MM.1S (cell line): ENCODE measurements at regions not wholly inside any gene's neighbourhood (a gene's known extent, or its start where the extent isn't known, plus 50 kb on each side); places are given as distances from the start of the nearest gene placed in this dataset.

ENCODE experiments used
- DNase-seq: peaks from one replicate; pipeline ENCODE4 v3.0.0-alpha.2; 2015
- H2AFZ ChIP-seq: fragments of 300-600 bp; sonication (generic); 2 replicates; pipeline ENCODE4 v1.6.0; 2016; ENCODE audit warnings: antibody characterized with exemption, low read length
- H3F3A ChIP-seq: fragments of 300-600 bp; sonication (generic); 2 replicates; pipeline ENCODE4 v1.6.1; 2016; ENCODE audit warnings: mild to moderate bottlenecking, antibody characterized with exemption, low read length, moderate library complexity, mixed read lengths; ENCODE audit not compliant: insufficient read depth
- H3K27ac ChIP-seq: fragments of 300-600 bp; sonication (generic); 2 replicates; pipeline ENCODE4 v1.5.1; 2016; ENCODE audit warnings: mild to moderate bottlenecking, low read length
- H3K27me3 ChIP-seq: fragments of 300-600 bp; sonication (generic); replicated peaks from 2 replicates; pipeline ENCODE4 v1.6.0; 2016; ENCODE audit warnings: low read length; ENCODE audit not compliant: insufficient read depth
- H3K36me3 ChIP-seq: fragments of 300-600 bp; sonication (generic); replicated peaks from 2 replicates; pipeline ENCODE4 v1.6.1; 2016; ENCODE audit warnings: mild to moderate bottlenecking, low read length, mixed read lengths; ENCODE audit not compliant: insufficient read depth
- H3K4me1 ChIP-seq: fragments of 300-600 bp; sonication (generic); 2 replicates; pipeline ENCODE4 v1.6.1; 2016; ENCODE audit warnings: low read length, mixed read lengths
- H3K4me2 ChIP-seq: fragments of 300-600 bp; sonication (generic); 2 replicates; pipeline ENCODE4 v1.6.0; 2016; ENCODE audit warnings: low read depth, low read length
- H3K4me3 ChIP-seq: fragments of 300-600 bp; sonication (generic); 2 replicates; pipeline ENCODE4 v1.5.1; 2016; ENCODE audit warnings: low read length, mixed read lengths
- H3K79me2 ChIP-seq: fragments of 300-600 bp; sonication (generic); 2 replicates; pipeline ENCODE4 v1.6.1; 2016; ENCODE audit warnings: mixed run types, low read length, mixed read lengths
- H3K9ac ChIP-seq: fragments of 300-600 bp; sonication (generic); 2 replicates; pipeline ENCODE4 v1.6.1; 2016; ENCODE audit warnings: low read length, mixed read lengths
- H3K9me2 ChIP-seq: fragments of 300-600 bp; sonication (generic); replicated peaks from 2 replicates; pipeline ENCODE4 v1.6.1; 2016; ENCODE audit warnings: mild to moderate bottlenecking, low read length, mixed read lengths; ENCODE audit not compliant: insufficient read depth
- H3K9me3 ChIP-seq: fragments of 300-600 bp; sonication (generic); replicated peaks from 2 replicates; pipeline ENCODE4 v1.6.1; 2016; ENCODE audit warnings: mild to moderate bottlenecking, low read length, mixed read lengths; ENCODE audit not compliant: insufficient read depth
- H4K20me1 ChIP-seq: fragments of 300-600 bp; sonication (generic); 2 replicates; pipeline ENCODE4 v1.6.1; 2016; ENCODE audit warnings: mild to moderate bottlenecking, low read length, moderate library complexity, mixed read lengths; ENCODE audit not compliant: insufficient read depth
- CTCF ChIP-seq: fragments of 300-600 bp; sonication (generic); IDR thresholded peaks from 2 replicates; pipeline ENCODE4 v1.5.1; 2016; ENCODE audit warnings: antibody characterized with exemption, low read length, mixed read lengths
- EZH2 ChIP-seq: fragments of 300-600 bp; sonication (generic); optimal IDR thresholded peaks from 2 replicates; pipeline ENCODE3; 2017; ENCODE audit warnings: low read depth, mild to moderate bottlenecking, antibody characterized with exemption, low read length, mixed read lengths
- EZH2phosphoT487 ChIP-seq: fragments of 300-600 bp; sonication (generic); IDR thresholded peaks from 2 replicates; pipeline ENCODE4 v1.6.1; 2018; ENCODE audit warnings: antibody characterized with exemption, low read length

- H3K9ac ChIP-seq: no peak overlapping the region
- no peaks in the 10 kb centered on the region for H4K20me1 ChIP-seq
- no peak overlapping the region for H3K4me2 ChIP-seq
- TF ChIP-seq EZH2 (no peak), EZH2phosphoT487 (no peak), CTCF (no peak)
- H3K9me2 ChIP-seq: no peaks in the 10 kb centered on the region
- peaks cover 12% of the 10 kb centered on the region; the same call in 1 of the 2 replicates for H3K4me1 ChIP-seq
- H3K79me2 ChIP-seq: 0 out of 2 replicates have a peak, but pooled peaks cover 3% of the 10 kb centered on the region
- DNase-seq: no peak
- no peak overlapping the region for H2AFZ ChIP-seq
- no peaks in the 10 kb centered on the region for H3K36me3 ChIP-seq
- no peak overlapping the region for H3K27ac ChIP-seq
- H3K9me3 ChIP-seq: no peaks in the 10 kb centered on the region
- peaks cover 17% of the 10 kb centered on the region for H3F3A ChIP-seq
- no peak overlapping the region for H3K4me3 ChIP-seq
- no peaks in the 10 kb centered on the region for H3K27me3 ChIP-seq
These were observed 76.3 kb upstream of the OTX2 start for GRCh38 chr14:56886471-56887062.

DNA sequence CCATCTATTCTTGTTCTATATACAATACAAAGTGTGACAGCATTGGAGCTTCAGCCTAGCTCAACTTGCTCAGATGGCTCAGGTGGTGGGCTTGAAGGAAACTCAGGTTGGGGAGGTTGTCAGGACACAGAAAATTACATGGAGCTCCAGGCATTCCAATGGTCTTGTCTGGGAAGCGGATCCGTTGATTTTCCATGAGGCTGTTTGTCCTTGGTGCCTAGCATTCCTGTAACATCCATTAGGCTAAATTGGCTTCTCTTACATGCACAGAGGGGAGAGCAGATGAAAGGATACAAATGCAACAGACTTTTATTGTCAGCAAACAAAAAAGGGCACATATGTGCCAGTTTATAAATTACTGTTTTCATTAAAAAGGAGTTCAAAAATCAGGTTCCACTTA is 75.5 kb upstream of the OTX2 start:
- H3K27me3 ChIP-seq: no peaks in the 10 kb centered on the region
- H3K79me2 ChIP-seq: 0 out of 2 replicates have a peak, but pooled peaks cover 3% of the 10 kb centered on the region
- TF ChIP-seq EZH2phosphoT487 (no peak), CTCF (no peak), EZH2 (no peak)
- H3F3A ChIP-seq: peaks cover 9% of the 10 kb centered on the region
- peaks cover 7% of the 10 kb centered on the region; the same call in 1 of the 2 replicates for H3K4me1 ChIP-seq
- no peak overlapping the region for H3K9ac ChIP-seq
- H4K20me1 ChIP-seq: no peaks in the 10 kb centered on the region
- DNase-seq: no peak
- H3K4me3 ChIP-seq: no peak overlapping the region
- H3K9me3 ChIP-seq: no peaks in the 10 kb centered on the region
- no peak overlapping the region for H3K4me2 ChIP-seq
- no peaks in the 10 kb centered on the region for H3K36me3 ChIP-seq
- H2AFZ ChIP-seq: no peak overlapping the region
- no peak overlapping the region for H3K27ac ChIP-seq
- no peaks in the 10 kb centered on the region for H3K9me2 ChIP-seq

DNA sequence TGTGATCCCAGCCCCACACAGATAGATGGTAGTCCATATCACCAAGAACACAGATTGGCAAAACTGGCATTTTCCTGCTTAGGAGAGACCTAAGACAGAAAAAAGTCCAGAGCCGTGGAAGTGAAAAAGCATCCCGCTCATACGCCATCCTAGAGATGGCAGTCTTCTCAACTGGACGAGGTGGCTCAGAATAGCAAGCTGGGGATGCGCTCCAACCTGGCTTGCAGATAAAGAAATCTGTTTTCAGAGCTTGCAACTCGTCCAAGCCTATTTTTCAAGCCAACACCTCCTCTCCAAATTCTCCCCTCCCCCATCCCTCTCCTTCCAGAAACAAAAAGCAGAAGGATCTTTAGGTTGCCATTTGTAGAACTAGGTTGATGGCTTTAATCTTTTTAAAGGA is 74.3 kb upstream of the OTX2 start:
- no peaks in the 10 kb centered on the region for H4K20me1 ChIP-seq
- 0 out of 2 replicates have a peak, but pooled peaks cover 3% of the 10 kb centered on the region for H3K79me2 ChIP-seq
- no peak overlapping the region for H3K9ac ChIP-seq
- DNase-seq: no peak
- H3K4me3 ChIP-seq: no peak overlapping the region
- no peak overlapping the region for H2AFZ ChIP-seq
- H3K4me1 ChIP-seq: peaks cover 3% of the 10 kb centered on the region; the same call in 1 of the 2 replicates
- H3K36me3 ChIP-seq: no peaks in the 10 kb centered on the region
- H3K9me3 ChIP-seq: no peaks in the 10 kb centered on the region
- H3K27ac ChIP-seq: no peak overlapping the region
- no peak overlapping the region for H3K4me2 ChIP-seq
- no peaks in the 10 kb centered on the region for H3F3A ChIP-seq
- H3K9me2 ChIP-seq: no peaks in the 10 kb centered on the region
- H3K27me3 ChIP-seq: no peaks in the 10 kb centered on the region
- TF ChIP-seq EZH2phosphoT487 (no peak), CTCF (no peak), EZH2 (no peak)
